ENCODE measurements at regions not wholly inside any gene's neighbourhood (a gene's known extent, or its start where the extent isn't known, plus 50 kb on each side); places are given as distances from the start of the nearest gene placed in this dataset.

DNA sequence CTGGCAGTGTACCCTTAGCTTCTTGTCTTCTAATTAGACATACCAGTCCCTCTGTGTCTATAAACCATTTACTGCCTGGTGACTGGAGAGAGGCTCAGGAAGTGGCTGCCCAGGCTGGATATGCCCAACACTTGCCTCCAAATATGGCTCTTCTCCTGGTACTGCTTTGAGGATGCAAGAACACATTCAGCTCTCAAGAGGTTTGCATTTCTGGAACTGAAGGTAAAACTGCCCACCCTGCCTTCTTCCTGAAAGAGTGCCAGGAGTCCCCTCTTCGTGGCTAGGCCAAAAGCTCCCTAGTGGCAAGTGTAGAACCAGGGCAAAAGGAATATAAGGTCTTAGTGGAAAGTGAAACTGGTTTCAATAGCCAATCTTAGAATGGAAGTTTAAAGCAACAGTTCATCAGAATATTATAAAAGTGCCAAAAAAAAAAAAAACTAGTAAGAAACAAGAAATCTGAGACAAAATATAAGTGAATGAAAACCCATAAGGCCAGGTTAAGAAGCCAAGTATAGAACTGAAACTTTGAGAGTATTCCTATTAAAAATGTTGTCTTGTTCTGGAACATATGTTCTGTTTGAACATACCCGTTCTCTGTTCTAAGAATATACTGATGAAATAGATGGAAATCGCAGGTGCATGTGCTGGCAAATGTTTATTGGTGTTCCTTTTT is 77.2 kb upstream of the CTTNBP2NL start:
- no peak for TF ChIP-seq EZH2 (IDR thresholded peaks at IDR 0.05; ENCODE audit: borderline replicate concordance, insufficient read depth, low read depth, low read length, poor library complexity, severe bottlenecking)
- TF ChIP-seq, protein P1, sequence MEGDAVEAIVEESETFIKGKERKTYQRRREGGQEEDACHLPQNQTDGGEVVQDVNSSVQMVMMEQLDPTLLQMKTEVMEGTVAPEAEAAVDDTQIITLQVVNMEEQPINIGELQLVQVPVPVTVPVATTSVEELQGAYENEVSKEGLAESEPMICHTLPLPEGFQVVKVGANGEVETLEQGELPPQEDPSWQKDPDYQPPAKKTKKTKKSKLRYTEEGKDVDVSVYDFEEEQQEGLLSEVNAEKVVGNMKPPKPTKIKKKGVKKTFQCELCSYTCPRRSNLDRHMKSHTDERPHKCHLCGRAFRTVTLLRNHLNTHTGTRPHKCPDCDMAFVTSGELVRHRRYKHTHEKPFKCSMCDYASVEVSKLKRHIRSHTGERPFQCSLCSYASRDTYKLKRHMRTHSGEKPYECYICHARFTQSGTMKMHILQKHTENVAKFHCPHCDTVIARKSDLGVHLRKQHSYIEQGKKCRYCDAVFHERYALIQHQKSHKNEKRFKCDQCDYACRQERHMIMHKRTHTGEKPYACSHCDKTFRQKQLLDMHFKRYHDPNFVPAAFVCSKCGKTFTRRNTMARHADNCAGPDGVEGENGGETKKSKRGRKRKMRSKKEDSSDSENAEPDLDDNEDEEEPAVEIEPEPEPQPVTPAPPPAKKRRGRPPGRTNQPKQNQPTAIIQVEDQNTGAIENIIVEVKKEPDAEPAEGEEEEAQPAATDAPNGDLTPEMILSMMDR (IDR thresholded peaks at IDR 0.05): no peak
